ENCODE measurements at regions not wholly inside any gene's neighbourhood (a gene's known extent, or its start where the extent isn't known, plus 50 kb on each side); places are given as distances from the start of the nearest gene placed in this dataset.

DNA sequence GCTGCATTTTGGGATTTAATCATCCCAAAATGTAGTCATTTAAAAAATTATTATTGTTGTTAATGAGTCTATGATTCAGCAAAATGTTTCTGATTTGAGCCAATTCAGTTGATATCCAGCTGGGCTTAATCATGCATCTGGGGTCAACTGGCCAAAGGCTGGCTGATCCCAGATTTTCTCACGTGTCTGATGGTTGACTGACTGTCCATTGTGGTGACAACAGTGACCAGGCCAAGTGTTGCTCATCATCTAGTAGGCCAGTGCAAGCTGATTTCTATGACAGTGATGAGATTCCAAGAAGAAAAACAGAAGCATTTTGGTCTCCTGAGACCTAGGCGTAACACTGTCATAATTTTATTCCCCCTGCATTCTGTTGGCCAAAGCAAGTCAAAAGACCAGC lies 80.1 kb upstream of the ZC3H11B start:
- Histone ChIP-seq H3K79me2 (ENCODE audit: insufficient read depth, low read length) (no peaks in the 10 kb centered on the region), H3K36me3 (replicated peaks in 1 of 2; ENCODE audit: control insufficient read depth in 1 of 2, insufficient read depth in 2 of 2, low read length in 2 of 2) (no peaks in the 10 kb centered on the region), H3K27ac (ENCODE audit: extremely low read length, insufficient read depth, low read length) (no peak overlapping the region), H3K27me3 (ENCODE audit: control insufficient read depth in 1 of 2, insufficient read depth in 2 of 2, low read length in 2 of 2) (no peaks in the 10 kb centered on the region; a peak in 1 of 5 replicates), H3K9ac (ENCODE audit: insufficient read depth, low read depth, low read length) (no peak overlapping the region), H2AFZ (ENCODE audit: low read length) (no peak overlapping the region), H3K9me3 (ENCODE audit: low read length) (no peaks in the 10 kb centered on the region), H3K4me3 (replicated peaks in 1 of 3; ENCODE audit: insufficient read depth in 1 of 3, low read depth in 2 of 3, low read length in 3 of 3) (no peak overlapping the region), H4K20me1 (ENCODE audit: insufficient read depth, low read length) (no peaks in the 10 kb centered on the region), H3K4me2 (ENCODE audit: low read depth, low read length) (no peak overlapping the region), H3K4me1 (ENCODE audit: insufficient read depth, low read length) (no peaks in the 10 kb centered on the region)
- BruUV-seq (replicated peaks), result no TSS peak
- in situ Hi-C loops (cut with HindIII; ENCODE audit: extremely low pct_ligation_motif_present, low pct_unique_long_range_greater_than_20kb) (no loop called here), intact Hi-C loops (cut with micrococcal nuclease; ENCODE audit: unreplicated experiment) (no loop called here)
- CTCF ChIA-PET (ENCODE audit: low intra/inter-chr PET ratio, low total read pairs), result no interaction called here
- WGBS (ENCODE audit: low lambda C conversion rate), result 27% methylated on average over 2 of the region's 2 CpGs
- FAIRE-seq (no peak), DNase-seq (ENCODE audit: low spot score) (no peak), ATAC-seq (no peak)
- POLR2A ChIA-PET, result no interaction called here
- TF ChIP-seq, protein P1, sequence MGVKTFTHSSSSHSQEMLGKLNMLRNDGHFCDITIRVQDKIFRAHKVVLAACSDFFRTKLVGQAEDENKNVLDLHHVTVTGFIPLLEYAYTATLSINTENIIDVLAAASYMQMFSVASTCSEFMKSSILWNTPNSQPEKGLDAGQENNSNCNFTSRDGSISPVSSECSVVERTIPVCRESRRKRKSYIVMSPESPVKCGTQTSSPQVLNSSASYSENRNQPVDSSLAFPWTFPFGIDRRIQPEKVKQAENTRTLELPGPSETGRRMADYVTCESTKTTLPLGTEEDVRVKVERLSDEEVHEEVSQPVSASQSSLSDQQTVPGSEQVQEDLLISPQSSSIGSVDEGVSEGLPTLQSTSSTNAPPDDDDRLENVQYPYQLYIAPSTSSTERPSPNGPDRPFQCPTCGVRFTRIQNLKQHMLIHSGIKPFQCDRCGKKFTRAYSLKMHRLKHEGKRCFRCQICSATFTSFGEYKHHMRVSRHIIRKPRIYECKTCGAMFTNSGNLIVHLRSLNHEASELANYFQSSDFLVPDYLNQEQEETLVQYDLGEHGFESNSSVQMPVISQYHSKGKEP (CRISPR knock-in tag; IDR thresholded peaks at IDR 0.05), result no peak
- no peak for TF ChIP-seq DR1 (CRISPR knock-in tag; IDR thresholded peaks at IDR 0.05)
- no peak for TF ChIP-seq FOXA1 (IDR thresholded peaks at IDR 0.05)
- TF ChIP-seq FOXA1 (CRISPR knock-in tag; IDR thresholded peaks at IDR 0.05), result no peak
- TF ChIP-seq, protein P2, sequence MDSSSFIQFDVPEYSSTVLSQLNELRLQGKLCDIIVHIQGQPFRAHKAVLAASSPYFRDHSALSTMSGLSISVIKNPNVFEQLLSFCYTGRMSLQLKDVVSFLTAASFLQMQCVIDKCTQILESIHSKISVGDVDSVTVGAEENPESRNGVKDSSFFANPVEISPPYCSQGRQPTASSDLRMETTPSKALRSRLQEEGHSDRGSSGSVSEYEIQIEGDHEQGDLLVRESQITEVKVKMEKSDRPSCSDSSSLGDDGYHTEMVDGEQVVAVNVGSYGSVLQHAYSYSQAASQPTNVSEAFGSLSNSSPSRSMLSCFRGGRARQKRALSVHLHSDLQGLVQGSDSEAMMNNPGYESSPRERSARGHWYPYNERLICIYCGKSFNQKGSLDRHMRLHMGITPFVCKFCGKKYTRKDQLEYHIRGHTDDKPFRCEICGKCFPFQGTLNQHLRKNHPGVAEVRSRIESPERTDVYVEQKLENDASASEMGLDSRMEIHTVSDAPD (CRISPR knock-in tag; IDR thresholded peaks at IDR 0.05), result no peak
- no peak for TF ChIP-seq TAF1 (CRISPR knock-in tag; IDR thresholded peaks at IDR 0.05)
- TF ChIP-seq, protein P3, sequence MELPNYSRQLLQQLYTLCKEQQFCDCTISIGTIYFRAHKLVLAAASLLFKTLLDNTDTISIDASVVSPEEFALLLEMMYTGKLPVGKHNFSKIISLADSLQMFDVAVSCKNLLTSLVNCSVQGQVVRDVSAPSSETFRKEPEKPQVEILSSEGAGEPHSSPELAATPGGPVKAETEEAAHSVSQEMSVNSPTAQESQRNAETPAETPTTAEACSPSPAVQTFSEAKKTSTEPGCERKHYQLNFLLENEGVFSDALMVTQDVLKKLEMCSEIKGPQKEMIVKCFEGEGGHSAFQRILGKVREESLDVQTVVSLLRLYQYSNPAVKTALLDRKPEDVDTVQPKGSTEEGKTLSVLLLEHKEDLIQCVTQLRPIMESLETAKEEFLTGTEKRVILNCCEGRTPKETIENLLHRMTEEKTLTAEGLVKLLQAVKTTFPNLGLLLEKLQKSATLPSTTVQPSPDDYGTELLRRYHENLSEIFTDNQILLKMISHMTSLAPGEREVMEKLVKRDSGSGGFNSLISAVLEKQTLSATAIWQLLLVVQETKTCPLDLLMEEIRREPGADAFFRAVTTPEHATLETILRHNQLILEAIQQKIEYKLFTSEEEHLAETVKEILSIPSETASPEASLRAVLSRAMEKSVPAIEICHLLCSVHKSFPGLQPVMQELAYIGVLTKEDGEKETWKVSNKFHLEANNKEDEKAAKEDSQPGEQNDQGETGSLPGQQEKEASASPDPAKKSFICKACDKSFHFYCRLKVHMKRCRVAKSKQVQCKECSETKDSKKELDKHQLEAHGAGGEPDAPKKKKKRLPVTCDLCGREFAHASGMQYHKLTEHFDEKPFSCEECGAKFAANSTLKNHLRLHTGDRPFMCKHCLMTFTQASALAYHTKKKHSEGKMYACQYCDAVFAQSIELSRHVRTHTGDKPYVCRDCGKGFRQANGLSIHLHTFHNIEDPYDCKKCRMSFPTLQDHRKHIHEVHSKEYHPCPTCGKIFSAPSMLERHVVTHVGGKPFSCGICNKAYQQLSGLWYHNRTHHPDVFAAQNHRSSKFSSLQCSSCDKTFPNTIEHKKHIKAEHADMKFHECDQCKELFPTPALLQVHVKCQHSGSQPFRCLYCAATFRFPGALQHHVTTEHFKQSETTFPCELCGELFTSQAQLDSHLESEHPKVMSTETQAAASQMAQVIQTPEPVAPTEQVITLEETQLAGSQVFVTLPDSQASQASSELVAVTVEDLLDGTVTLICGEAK (IDR thresholded peaks at IDR 0.05), result no peak
- TF ChIP-seq, protein P3 (CRISPR knock-in tag; IDR thresholded peaks at IDR 0.05), result no peak
- TF ChIP-seq TGIF2 (CRISPR knock-in tag; IDR thresholded peaks at IDR 0.05), result no peak
- TF ChIP-seq ZNF737 (CRISPR knock-in tag; IDR thresholded peaks at IDR 0.05; ENCODE audit: borderline replicate concordance), result no peak
- TF ChIP-seq TBL1XR1 (IDR thresholded peaks at IDR 0.05; ENCODE audit: borderline replicate concordance, low read length, partially characterized antibody), result no peak
- TF ChIP-seq, protein P4, sequence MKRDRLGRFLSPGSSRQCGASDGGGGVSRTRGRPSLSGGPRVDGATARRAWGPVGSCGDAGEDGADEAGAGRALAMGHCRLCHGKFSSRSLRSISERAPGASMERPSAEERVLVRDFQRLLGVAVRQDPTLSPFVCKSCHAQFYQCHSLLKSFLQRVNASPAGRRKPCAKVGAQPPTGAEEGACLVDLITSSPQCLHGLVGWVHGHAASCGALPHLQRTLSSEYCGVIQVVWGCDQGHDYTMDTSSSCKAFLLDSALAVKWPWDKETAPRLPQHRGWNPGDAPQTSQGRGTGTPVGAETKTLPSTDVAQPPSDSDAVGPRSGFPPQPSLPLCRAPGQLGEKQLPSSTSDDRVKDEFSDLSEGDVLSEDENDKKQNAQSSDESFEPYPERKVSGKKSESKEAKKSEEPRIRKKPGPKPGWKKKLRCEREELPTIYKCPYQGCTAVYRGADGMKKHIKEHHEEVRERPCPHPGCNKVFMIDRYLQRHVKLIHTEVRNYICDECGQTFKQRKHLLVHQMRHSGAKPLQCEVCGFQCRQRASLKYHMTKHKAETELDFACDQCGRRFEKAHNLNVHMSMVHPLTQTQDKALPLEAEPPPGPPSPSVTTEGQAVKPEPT (CRISPR knock-in tag; IDR thresholded peaks at IDR 0.05; ENCODE audit: low read depth), result no peak
- no peak for TF ChIP-seq ZNF713 (CRISPR knock-in tag; IDR thresholded peaks at IDR 0.05)

All from HepG2 (cell line).